ENCODE measurements at regions not wholly inside any gene's neighbourhood (a gene's known extent, or its start where the extent isn't known, plus 50 kb on each side); places are given as distances from the start of the nearest gene placed in this dataset.

- FAIRE-seq (no peak), DNase-seq (ENCODE audit: low spot score) (no peak)
These were observed 94.7 kb upstream of the CWC22 start for GRCh38 chr2:180101846-180102245.

DNA sequence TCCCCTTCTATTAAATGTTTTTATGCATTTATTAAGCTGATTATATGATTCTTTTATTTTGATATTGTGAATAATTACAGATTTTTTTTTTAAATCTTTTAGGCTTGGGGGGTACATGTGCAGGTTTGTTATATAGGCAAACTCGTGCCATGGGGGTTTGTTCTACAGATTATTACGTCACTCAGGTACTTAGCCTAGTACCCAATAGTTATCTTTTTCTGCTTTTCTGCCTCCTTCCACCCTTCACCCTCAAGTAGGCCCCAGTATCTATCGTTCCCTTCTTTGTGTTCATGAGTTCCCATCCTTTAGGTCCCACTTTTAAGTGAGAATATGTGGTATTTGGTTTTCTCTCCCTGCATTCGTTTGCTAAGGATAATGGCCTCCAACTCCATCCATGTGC is 92.2 kb upstream of the CWC22 start:
- no peak for FAIRE-seq
- DNase-seq (ENCODE audit: low spot score): no peak

GRCh38 chr2:180085144-180085543 is 78.0 kb upstream of the CWC22 start:
- no peak for FAIRE-seq
- no peak for DNase-seq (ENCODE audit: low spot score)

DNA sequence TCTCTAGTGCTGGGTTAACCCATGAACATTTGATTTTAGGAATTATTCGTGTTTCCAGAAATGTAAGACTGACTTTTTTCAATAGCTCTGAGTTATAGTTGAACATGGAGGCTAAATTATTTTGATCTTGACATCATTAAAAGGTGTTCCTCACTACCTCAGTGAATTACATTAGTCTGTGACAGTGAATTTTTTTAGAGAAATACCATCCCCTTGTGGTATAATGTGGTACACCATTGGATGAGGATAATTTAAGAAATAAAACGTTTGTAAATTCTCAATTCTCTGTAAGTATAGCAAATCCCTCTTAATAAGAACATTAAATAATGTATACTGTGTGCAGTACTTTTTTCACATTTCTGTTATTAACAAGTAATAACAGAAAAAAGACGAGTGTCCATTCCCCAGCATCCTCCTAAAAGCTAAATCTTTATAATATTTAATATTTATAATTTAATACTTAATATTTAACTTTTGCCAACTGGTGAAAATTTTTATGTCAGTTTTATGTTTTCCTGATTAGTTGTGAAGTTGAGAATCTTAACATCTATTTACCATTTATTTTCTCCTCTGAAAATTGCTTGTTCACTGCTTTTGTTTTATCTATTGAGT is 70.3 kb upstream of the CWC22 start:
- no peak for FAIRE-seq
- peak; percentile 14 for DNase-seq (ENCODE audit: low spot score)

- FAIRE-seq: no peak
- DNase-seq (ENCODE audit: low spot score): no peak
These were observed 68.8 kb upstream of the CWC22 start for GRCh38 chr2:180075870-180076269.

- no peak for FAIRE-seq
- no peak for DNase-seq (ENCODE audit: low spot score)
These were observed 64.7 kb upstream of the CWC22 start for GRCh38 chr2:180071797-180072196.

GRCh38 chr2:180063494-180064092 is 56.5 kb upstream of the CWC22 start:
- DNase-seq (ENCODE audit: low spot score) (no peak), FAIRE-seq (no peak)

- no peak for DNase-seq (ENCODE audit: low spot score)
These were observed 55.1 kb upstream of the CWC22 start for GRCh38 chr2:180062178-180062577.

GRCh38 chr2:180061546-180061945 is 54.4 kb upstream of the CWC22 start:
- FAIRE-seq (no peak), DNase-seq (ENCODE audit: low spot score) (no peak)

More at GRCh38 chr2:180062178-180062577, 55.1 kb upstream of the CWC22 start:
- FAIRE-seq: no peak

DNA sequence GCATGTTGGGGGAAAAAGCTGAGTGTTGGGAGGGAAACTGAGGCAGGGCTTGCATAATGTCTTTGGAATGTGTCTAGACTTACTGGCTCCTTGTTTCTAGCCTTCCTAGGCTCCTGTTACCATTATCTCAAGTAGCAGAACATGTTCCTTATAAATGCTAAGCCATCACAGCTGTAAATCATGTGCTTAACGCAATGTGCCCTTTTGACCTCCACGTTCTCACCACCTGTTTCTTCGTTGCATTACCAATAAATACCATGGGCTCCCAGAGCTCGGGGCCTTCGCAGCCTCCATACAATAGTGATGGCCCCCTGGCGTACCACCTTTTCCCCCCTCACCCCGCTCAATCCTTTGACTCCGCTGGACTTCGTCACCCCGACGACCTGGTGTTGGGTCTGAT is 54.0 kb upstream of the CWC22 start:
- no peak for DNase-seq (ENCODE audit: low spot score)
- no peak for FAIRE-seq

DNA sequence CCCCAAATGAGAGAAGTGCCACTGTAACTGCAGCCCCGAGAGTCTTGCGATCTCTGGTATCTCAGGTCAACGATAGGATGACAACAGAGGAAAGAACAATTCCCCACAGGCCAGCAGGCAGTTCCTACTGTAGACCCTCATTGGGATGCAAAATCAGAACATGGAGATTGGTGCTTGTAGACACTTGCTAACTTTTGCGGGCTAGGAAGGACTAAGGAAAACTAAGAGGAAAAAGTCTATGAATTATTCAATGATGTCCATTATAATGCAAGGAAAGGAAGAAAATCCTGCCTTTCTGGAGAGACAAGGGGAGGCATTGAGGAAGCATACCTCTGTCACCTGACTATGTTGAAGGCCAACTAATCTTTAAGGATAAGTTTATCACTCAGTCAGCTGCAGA is 51.9 kb upstream of the CWC22 start:
- no peak for FAIRE-seq
- no peak for DNase-seq (ENCODE audit: low spot score)

- no peak for DNase-seq (ENCODE audit: low spot score)
- FAIRE-seq: no peak
These were observed 50.8 kb upstream of the CWC22 start for GRCh38 chr2:180057706-180058412.
